HCT116 (cell line): ENCODE measurements at regions not wholly inside any gene's neighbourhood (a gene's known extent, or its start where the extent isn't known, plus 50 kb on each side); places are given as distances from the start of the nearest gene placed in this dataset.

Experiments
- ATAC-seq: fragments of 200-7000 bp; cut with Tn5 transposase; 2 replicates; pipeline ENCODE4 v1.9.1; 2020; ENCODE audit warnings: mild to moderate bottlenecking, moderate library complexity
- BruUV-seq: library from RNA; stranded (reverse); fragments of 400-500 nt; replicated peaks from 2 replicates; lab custom pipeline; 2021; lab: Mats Ljungman, UMichigan
- CTCF ChIA-PET: fragments of 300-600 bp; sonication (Branson Sonifier 250); formaldehyde crosslinking; loops from one replicate; lab custom pipeline; 2021; ENCODE audit warnings: antibody characterized with exemption; lab: Charles Lee
- POLR2A ChIA-PET: fragments of 300-600, 350-600 bp; sonication (Branson Sonifier 250); formaldehyde crosslinking; loops from one replicate; lab custom pipeline; 2021; ENCODE audit warnings: antibody characterized with exemption; lab: Charles Lee
- RAD21 ChIA-PET, 2 experiments: fragments of 300-600 bp; sonication (Branson Sonifier 250); formaldehyde crosslinking; loops; one replicate each; lab custom pipeline; 2023; ENCODE audit warnings: low total read pairs in 2 of 2; ENCODE audit not compliant: uncharacterized antibody in 2 of 2, unreplicated experiment in 2 of 2, low non-redundant PET in 1 of 2; lab: Charles Lee
- DNase-seq: peaks from one replicate; pipeline ENCODE4 v3.0.0-alpha.2; 2010; ENCODE audit warnings: low read depth, low spot score
- H2AFZ ChIP-seq: fragments of 200-600 bp; shearing (Covaris generic), sonication (generic); 2 replicates; pipeline ENCODE4 v1.6.1; 2017; ENCODE audit warnings: low read depth, mixed run types, mixed read lengths, antibody characterized with exemption, low read length; ENCODE audit not compliant: poor library complexity, severe bottlenecking
- H3K27ac ChIP-seq: 2 replicates; pipeline ENCODE4 v1.5.1; 2012; ENCODE audit warnings: low read depth, low read length
- H3K27me3 ChIP-seq: fragments of 200-600 bp; sonication (generic); 2 replicates; pipeline ENCODE4 v1.6.1; 2016; ENCODE audit warnings: mixed run types, low read length, mixed read lengths; ENCODE audit not compliant: insufficient read depth
- H3K36me3 ChIP-seq, 2 experiments: fragments of 200-500 bp in 1 of 2; fragments of 200-600 bp in 1 of 2; sonication (Bioruptor generic) in 1 of 2; sonication (generic) in 1 of 2; 2 replicates each; pipeline versions ENCODE4 v1.5.1 to v1.6.1; 2014 to 2016; ENCODE audit warnings: low read length in 2 of 2, inconsistent platforms in 1 of 2, mixed read lengths in 1 of 2, mixed run types in 1 of 2; ENCODE audit not compliant: insufficient read depth in 2 of 2, control insufficient read depth in 1 of 2
- H3K4me1 ChIP-seq, 2 experiments: fragments of 200-600 bp in 1 of 2; sonication (generic) in 1 of 2; 2 replicates each; pipeline versions ENCODE4 v1.5.1 to v1.6.1; 2012 to 2017; ENCODE audit warnings: low read length in 2 of 2, inconsistent platforms in 1 of 2, mild to moderate bottlenecking in 1 of 2, mixed read lengths in 1 of 2, mixed run types in 1 of 2, moderate library complexity in 1 of 2; ENCODE audit not compliant: insufficient read depth in 2 of 2, control insufficient read depth in 1 of 2
- H3K4me2 ChIP-seq: fragments of 200-600 bp; sonication (generic); 2 replicates; pipeline ENCODE4 v1.6.1; 2017; ENCODE audit warnings: mixed run types, low read length, mixed read lengths
- H3K4me3 ChIP-seq, 2 experiments: fragments of 200-600 bp in 1 of 2; sonication (generic) in 1 of 2; replicated peaks in 1 of 2; 2 replicates each; pipeline ENCODE4 v1.5.1; 2011 to 2016; ENCODE audit warnings: low read length in 2 of 2, control low read depth in 1 of 2, low read depth in 1 of 2, mild to moderate bottlenecking in 1 of 2, mixed read lengths in 1 of 2, mixed run types in 1 of 2
- H3K79me2 ChIP-seq: fragments of 200-600 bp; sonication (generic); 2 replicates; pipeline ENCODE4 v1.6.1; 2017; ENCODE audit warnings: mild to moderate bottlenecking, mixed run types, low read length, moderate library complexity, mixed read lengths; ENCODE audit not compliant: insufficient read depth
- H3K9ac ChIP-seq: fragments of 200-600 bp; sonication (generic); 2 replicates; pipeline ENCODE4 v1.6.1; 2016; ENCODE audit warnings: low read length, mixed read lengths
- H3K9me2 ChIP-seq: fragments of 200-600 bp; sonication (generic), shearing (Covaris generic); 2 replicates; pipeline ENCODE4 v1.6.1; 2017; ENCODE audit warnings: mixed run types, mild to moderate bottlenecking, moderate library complexity; ENCODE audit not compliant: insufficient read depth
- H3K9me3 ChIP-seq, 2 experiments: fragments of 200-500 bp in 1 of 2; fragments of 200-600 bp in 1 of 2; sonication (Bioruptor generic) in 1 of 2; sonication (generic) in 1 of 2; 2 replicates each; pipeline ENCODE4 v1.6.1; 2014 to 2017; ENCODE audit warnings: low read length in 2 of 2, mixed read lengths in 2 of 2, inconsistent platforms in 1 of 2, low read depth in 1 of 2, mild to moderate bottlenecking in 1 of 2, mixed run types in 1 of 2, moderate library complexity in 1 of 2; ENCODE audit not compliant: control insufficient read depth in 1 of 2, insufficient read depth in 1 of 2
- H4K20me1 ChIP-seq: fragments of 200-600 bp; sonication (generic), shearing (Covaris generic); 2 replicates; pipeline ENCODE4 v1.6.1; 2017; ENCODE audit warnings: mixed run types, mild to moderate bottlenecking, moderate library complexity; ENCODE audit not compliant: insufficient read depth
- ATF3 ChIP-seq: IDR thresholded peaks from 2 replicates; pipeline ENCODE4 v1.6.1; 2012
- CEBPB ChIP-seq: IDR thresholded peaks from 2 replicates; pipeline ENCODE4 v1.6.1; 2012; ENCODE audit warnings: low read depth
- EGR1 ChIP-seq: IDR thresholded peaks from 2 replicates; pipeline ENCODE4 v1.6.1; 2012; ENCODE audit warnings: low read depth
- ELF1 ChIP-seq: IDR thresholded peaks from 2 replicates; pipeline ENCODE4 v1.6.1; 2012; ENCODE audit warnings: low read depth, borderline replicate concordance
- EZH2 ChIP-seq: fragments of 200-600 bp; sonication (generic); IDR thresholded peaks from 2 replicates; pipeline ENCODE4 v1.6.1; 2017; ENCODE audit warnings: antibody characterized with exemption, mixed run types
- FOSL1 ChIP-seq: IDR thresholded peaks from 2 replicates; pipeline ENCODE4 v1.6.1; 2012; ENCODE audit warnings: low read depth
- JUND ChIP-seq: IDR thresholded peaks from 2 replicates; pipeline ENCODE4 v1.6.1; 2012
- MAX ChIP-seq: IDR thresholded peaks from 2 replicates; pipeline ENCODE4 v1.6.1; 2012
- POLR2A ChIP-seq: IDR thresholded peaks from 2 replicates; pipeline ENCODE4 v1.7.0; 2011; ENCODE audit warnings: borderline replicate concordance; ENCODE audit not compliant: insufficient read depth, insufficient read length; ENCODE audit errors: extremely low read depth
- RAD21 ChIP-seq: IDR thresholded peaks from 2 replicates; pipeline ENCODE4 v1.6.1; 2012; ENCODE audit warnings: low read depth, mild to moderate bottlenecking
- REST ChIP-seq: IDR thresholded peaks from 2 replicates; pipeline ENCODE4 v1.6.1; 2012; ENCODE audit warnings: low read depth
- SP1 ChIP-seq: IDR thresholded peaks from 2 replicates; pipeline ENCODE4 v1.6.1; 2012; ENCODE audit warnings: low read depth
- SRF ChIP-seq: IDR thresholded peaks from 2 replicates; pipeline ENCODE4 v1.6.1; 2012; ENCODE audit warnings: low read depth
- TCF7L2 ChIP-seq: IDR thresholded peaks from 2 replicates; pipeline ENCODE4 v1.7.0; 2011; ENCODE audit warnings: borderline replicate concordance, inconsistent platforms; ENCODE audit not compliant: insufficient read depth, insufficient read length; ENCODE audit errors: extremely low read depth
- ZBTB33 ChIP-seq: IDR thresholded peaks from 2 replicates; pipeline ENCODE4 v1.6.1; 2011; ENCODE audit warnings: mild to moderate bottlenecking, low read length, moderate library complexity; ENCODE audit not compliant: insufficient replicate concordance; ENCODE audit errors: extremely low read depth
- ZFX ChIP-seq: fragments of 450-650 bp; IDR thresholded peaks from 2 replicates; pipeline ENCODE4 v1.6.1; 2017
- ZNF274 ChIP-seq: fragments of 200-500 bp; sonication (Bioruptor generic); IDR thresholded peaks from 2 replicates; pipeline ENCODE4 v1.6.1; 2014; ENCODE audit warnings: mild to moderate bottlenecking, low read depth, low read length, inconsistent platforms
- intact Hi-C: fragments of 100-400 bp; cut with micrococcal nuclease; formaldehyde crosslinking; loops from 2 replicates; pipeline ENCODE4 v1.10.0; 2022

GRCh38 chr2:89767572-89768435 lies 1076.3 kb downstream of the RPIA start:
- BruUV-seq, result no TSS peak
- H3K4me2 ChIP-seq, result no peak overlapping the region
- RAD21 ChIA-PET, result no interaction called here
- POLR2A ChIA-PET, result no interaction called here
- peaks cover 0 to 5% of the 10 kb centered on the region in 2 experiments; a peak in 1 of 4 replicates for H3K9me3 ChIP-seq
- no peak overlapping the region for H3K27ac ChIP-seq
- H2AFZ ChIP-seq, result no peak overlapping the region
- no peak for ATAC-seq
- H3K36me3 ChIP-seq, result no peaks in the 10 kb centered on the region
- CTCF ChIA-PET, result no interaction called here
- DNase-seq, result no peak
- no peak overlapping the region for H3K4me3 ChIP-seq
- H4K20me1 ChIP-seq, result no peaks in the 10 kb centered on the region
- intact Hi-C loops, result no loop called here
- TF ChIP-seq TCF7L2 (no peak), ZNF274 (no peak), REST (no peak), FOSL1 (no peak), POLR2A (no peak), ZBTB33 (no peak), JUND (no peak), CEBPB (no peak), SRF (no peak), ZFX (no peak), SP1 (no peak), RAD21 (no peak), MAX (no peak), ATF3 (no peak), ELF1 (no peak), EZH2 (no peak), EGR1 (no peak)
- no peak overlapping the region for H3K9ac ChIP-seq
- no peaks in the 10 kb centered on the region for H3K9me2 ChIP-seq
- H3K4me1 ChIP-seq, result no peaks in the 10 kb centered on the region
- no peaks in the 10 kb centered on the region for H3K79me2 ChIP-seq
- no peaks in the 10 kb centered on the region for H3K27me3 ChIP-seq
